Subcutaneous abdominal adipose tissue (tissue), 5 donors: ENCODE measurements at regions not wholly inside any gene's neighbourhood (a gene's known extent, or its start where the extent isn't known, plus 50 kb on each side); places are given as distances from the start of the nearest gene placed in this dataset.

Source experiments
- H3K27ac ChIP-seq: one replicate; pipeline ENCODE4 v1.7.0; 2013; ENCODE audit warnings: low read depth, mild to moderate bottlenecking, inconsistent platforms, low read length, moderate library complexity
- H3K27me3 ChIP-seq, 5 donors: one replicate each; pipeline ENCODE4 v1.7.0; 2013; ENCODE audit warnings: low read length in 5 of 5, inconsistent platforms in 1 of 5; ENCODE audit not compliant: control insufficient read depth in 5 of 5, insufficient read depth in 4 of 5
- H3K36me3 ChIP-seq, 5 donors: one replicate each; pipeline ENCODE4 v1.7.0; 2013; ENCODE audit warnings: low read length in 5 of 5; ENCODE audit not compliant: control insufficient read depth in 5 of 5, insufficient read depth in 5 of 5
- H3K4me1 ChIP-seq, 5 donors: one replicate each; pipeline ENCODE4 v1.7.0; 2013; ENCODE audit warnings: low read length in 5 of 5, mild to moderate bottlenecking in 3 of 5, moderate library complexity in 1 of 5; ENCODE audit not compliant: control insufficient read depth in 5 of 5, insufficient read depth in 5 of 5
- H3K4me3 ChIP-seq, 5 donors: one replicate each; pipeline ENCODE4 v1.7.0; 2013; ENCODE audit warnings: low read length in 5 of 5, low read depth in 1 of 5
- H3K9ac ChIP-seq, 5 donors: one replicate each; pipeline ENCODE4 v1.7.0; 2013; ENCODE audit warnings: low read length in 5 of 5, mild to moderate bottlenecking in 4 of 5, moderate library complexity in 3 of 5
- H3K9me3 ChIP-seq, 5 donors: one replicate each; pipeline ENCODE4 v1.7.0; 2013; ENCODE audit warnings: low read length in 5 of 5; ENCODE audit not compliant: control insufficient read depth in 5 of 5
- donor health status: healthy.
- donor health status: healthy.
- donor health status: healthy.
- donor health status: healthy.
- donor health status: healthy.

DNA sequence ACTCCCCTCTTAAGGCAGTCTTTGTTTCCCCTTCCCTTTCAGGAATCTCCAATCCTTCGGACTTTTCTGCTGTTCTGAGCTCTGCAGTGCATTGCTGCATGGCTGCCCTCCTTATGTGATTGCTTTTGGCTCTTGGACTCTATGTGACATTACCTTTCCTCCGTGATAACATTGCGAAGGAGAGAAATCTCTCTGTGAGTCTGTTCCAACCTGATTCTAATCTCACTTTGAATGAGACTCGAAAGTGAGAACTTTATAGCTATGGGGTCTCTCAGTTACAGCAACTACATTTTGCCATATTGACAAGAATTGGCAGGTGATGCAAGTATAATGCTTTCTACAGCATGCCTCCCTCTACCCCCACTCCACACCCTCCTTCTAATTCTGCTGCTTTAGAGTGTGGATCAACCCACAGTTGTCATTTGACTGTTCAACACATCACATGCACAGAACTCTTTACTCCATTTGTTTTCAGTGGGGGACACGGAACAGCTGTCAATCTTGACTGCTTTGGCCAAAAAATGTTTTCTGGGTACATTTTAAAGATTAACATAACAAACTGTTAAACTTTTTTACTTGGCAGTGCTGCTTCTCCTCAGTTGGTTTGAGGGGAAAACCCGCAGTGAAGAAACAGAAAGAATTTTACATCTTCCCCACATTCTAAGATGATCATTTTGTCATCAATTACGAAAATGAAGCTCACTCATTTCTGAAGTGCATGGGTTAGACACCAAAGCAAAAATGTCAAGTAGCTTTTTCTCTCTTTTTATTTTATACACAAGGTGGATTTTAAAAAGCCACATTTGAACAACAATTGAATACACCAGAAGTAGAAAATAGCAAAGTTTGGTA, 125.5 kb upstream of the RMST start:
- Histone ChIP-seq H3K4me1 (no peaks in the 10 kb centered on the region), H3K27ac (no peak overlapping the region), H3K27me3 (no peaks in the 10 kb centered on the region), H3K4me3 (no peak overlapping the region), H3K9me3 (no peaks in the 10 kb centered on the region), H3K36me3 (no peaks in the 10 kb centered on the region), H3K9ac (no peak overlapping the region)

DNA sequence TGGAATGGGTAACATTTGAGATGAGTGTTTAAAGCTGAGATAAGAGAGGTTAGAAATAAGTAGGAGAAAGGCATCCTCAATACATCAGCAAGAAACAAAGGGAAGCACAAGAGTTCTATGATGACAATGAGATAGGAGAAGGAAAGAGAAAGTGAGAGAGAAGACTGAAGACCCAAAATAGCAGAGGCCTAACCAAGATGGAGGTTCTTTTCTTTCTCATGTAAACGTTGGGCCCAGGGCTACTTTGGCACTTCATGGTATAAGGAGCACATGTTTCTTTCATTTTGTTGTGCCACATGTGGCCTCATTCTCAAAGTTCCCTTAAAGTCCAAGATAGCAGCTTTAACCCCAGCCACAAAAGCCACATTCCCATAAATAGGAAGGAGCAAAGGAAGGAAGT, 120.5 kb upstream of the RMST start:
- Histone ChIP-seq H3K4me3 (no peak overlapping the region), H3K4me1 (no peaks in the 10 kb centered on the region), H3K27me3 (no peaks in the 10 kb centered on the region), H3K27ac (no peak overlapping the region), H3K9me3 (no peaks in the 10 kb centered on the region), H3K9ac (no peak overlapping the region), H3K36me3 (no peaks in the 10 kb centered on the region)

DNA sequence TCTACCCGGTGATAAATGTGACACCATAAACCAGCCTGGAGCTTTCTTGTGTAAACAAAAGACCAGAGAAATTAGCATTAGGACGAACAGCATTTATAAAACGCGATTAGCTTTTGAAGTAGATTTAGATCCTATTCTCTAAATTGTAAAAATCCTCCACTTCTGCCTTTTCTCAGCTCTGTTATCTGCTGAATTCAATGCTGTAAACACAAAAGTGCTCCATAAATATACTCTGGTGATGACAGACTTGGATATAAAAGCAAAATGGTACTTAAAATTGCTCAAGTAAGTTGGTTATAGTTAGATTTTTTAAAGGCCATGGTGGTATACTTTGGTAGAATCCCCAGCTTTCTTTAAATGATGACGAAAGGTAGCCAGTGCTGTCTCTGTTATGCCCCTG, 114.6 kb upstream of the RMST start:
- H3K4me1 ChIP-seq: no peaks in the 10 kb centered on the region
- no peak overlapping the region for H3K9ac ChIP-seq
- no peak overlapping the region for H3K4me3 ChIP-seq
- no peak overlapping the region for H3K27ac ChIP-seq
- H3K36me3 ChIP-seq: no peaks in the 10 kb centered on the region
- H3K9me3 ChIP-seq: no peaks in the 10 kb centered on the region
- no peaks in the 10 kb centered on the region for H3K27me3 ChIP-seq

DNA sequence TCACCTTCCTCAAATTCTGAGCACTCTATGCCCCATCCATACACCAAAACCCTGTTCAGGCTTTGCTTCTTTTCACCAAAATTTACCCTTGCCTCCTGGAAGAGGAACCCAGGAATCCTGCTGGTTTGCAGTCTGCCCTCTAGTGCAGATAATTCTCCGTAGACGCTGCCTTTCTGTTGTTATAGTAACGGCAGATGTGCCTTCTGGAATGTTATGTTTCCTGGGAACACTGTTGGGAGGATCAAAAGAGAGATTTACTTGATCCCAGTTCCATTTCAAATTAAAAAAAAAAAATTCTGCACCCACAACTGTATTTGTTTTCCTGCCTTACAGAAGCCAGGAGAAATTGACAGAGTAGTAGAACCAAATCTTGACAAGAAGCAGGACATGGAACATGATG, 104.2 kb upstream of the RMST start:
- H3K27ac ChIP-seq: no peak overlapping the region
- H3K4me1 ChIP-seq: no peaks in the 10 kb centered on the region
- H3K9ac ChIP-seq: no peak overlapping the region
- no peaks in the 10 kb centered on the region for H3K36me3 ChIP-seq
- H3K27me3 ChIP-seq: no peaks in the 10 kb centered on the region
- no peaks in the 10 kb centered on the region for H3K9me3 ChIP-seq
- no peak overlapping the region for H3K4me3 ChIP-seq

GRCh38 chr12:97359021-97359690, 103.4 kb upstream of the RMST start:
- H3K9me3 ChIP-seq: no peaks in the 10 kb centered on the region

DNA sequence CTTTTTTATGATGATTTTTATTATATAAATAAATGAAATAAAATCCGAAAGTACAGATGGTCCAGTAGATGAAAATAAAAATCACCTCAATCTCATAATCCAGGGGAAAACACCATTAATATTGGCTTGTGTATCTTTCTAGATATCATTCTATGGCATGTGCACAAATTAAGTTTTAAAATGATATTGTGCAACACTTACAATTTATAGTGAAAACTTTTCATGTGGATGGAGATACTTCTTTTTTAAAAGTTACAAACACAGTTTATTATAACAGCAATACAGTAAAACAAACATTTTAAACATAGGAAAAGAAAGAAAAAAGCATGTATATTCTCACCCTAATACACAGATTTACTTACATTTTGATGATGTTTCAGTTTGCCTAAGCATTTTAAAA, 98.9 kb upstream of the RMST start:
- Histone ChIP-seq H3K27ac (no peak overlapping the region), H3K9ac (no peak overlapping the region), H3K4me3 (no peak overlapping the region), H3K4me1 (no peaks in the 10 kb centered on the region), H3K27me3 (no peaks in the 10 kb centered on the region), H3K9me3 (no peaks in the 10 kb centered on the region), H3K36me3 (no peaks in the 10 kb centered on the region)

More at GRCh38 chr12:97359021-97359690, 103.4 kb upstream of the RMST start:
- no peaks in the 10 kb centered on the region for H3K36me3 ChIP-seq
- H3K4me1 ChIP-seq: no peaks in the 10 kb centered on the region
- no peak overlapping the region for H3K27ac ChIP-seq
- H3K4me3 ChIP-seq: no peak overlapping the region
- no peaks in the 10 kb centered on the region for H3K27me3 ChIP-seq
- H3K9ac ChIP-seq: no peak overlapping the region

DNA sequence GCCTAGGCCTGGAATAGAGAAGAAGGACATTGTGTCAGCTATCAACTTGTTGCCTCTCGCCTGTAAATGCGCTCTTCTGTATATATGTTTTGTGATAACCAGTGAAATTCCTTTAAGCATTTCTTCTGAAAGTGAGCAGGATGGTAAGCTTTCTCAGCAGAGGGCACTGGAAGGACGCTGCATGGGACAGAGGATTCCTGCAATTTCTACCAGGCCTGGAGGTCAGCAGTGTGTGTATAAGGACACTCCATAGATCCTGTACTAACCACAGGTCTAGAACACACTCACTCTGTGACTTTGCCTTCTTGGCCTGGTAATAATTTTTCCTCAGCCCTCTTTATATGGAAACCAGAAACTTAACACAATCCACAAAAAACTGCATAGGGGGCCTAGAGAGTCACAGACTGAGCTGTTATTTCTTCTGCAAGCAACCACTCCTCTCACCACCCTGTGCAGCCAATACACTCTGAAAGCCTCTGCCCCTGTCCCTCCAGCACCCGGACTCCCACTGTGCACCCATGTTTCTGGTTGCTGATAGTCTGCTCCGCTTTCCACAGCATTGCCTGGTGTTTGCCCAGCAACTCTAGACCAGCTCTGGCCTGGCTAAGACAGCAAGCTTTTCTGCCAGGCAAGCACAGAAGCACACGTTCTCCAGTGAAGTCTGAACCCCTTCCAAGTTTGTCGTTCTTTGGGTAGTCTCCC, 94.0 kb upstream of the RMST start:
- no peak overlapping the region for H3K9ac ChIP-seq
- no peak overlapping the region for H3K27ac ChIP-seq
- H3K27me3 ChIP-seq: no peaks in the 10 kb centered on the region
- H3K9me3 ChIP-seq: peaks cover 0 to 3% (median 0%) of the 10 kb centered on the region in 5 donors
- H3K36me3 ChIP-seq: no peaks in the 10 kb centered on the region
- H3K4me3 ChIP-seq: no peak overlapping the region
- no peaks in the 10 kb centered on the region for H3K4me1 ChIP-seq

GRCh38 chr12:97375310-97375709, 87.3 kb upstream of the RMST start:
- peaks cover 0 to 3% (median 0%) of the 10 kb centered on the region in 5 donors for H3K9me3 ChIP-seq
- no peak overlapping the region for H3K4me3 ChIP-seq
- H3K27ac ChIP-seq: no peak overlapping the region
- H3K9ac ChIP-seq: no peak overlapping the region
- no peaks in the 10 kb centered on the region for H3K27me3 ChIP-seq
- no peaks in the 10 kb centered on the region for H3K36me3 ChIP-seq
- H3K4me1 ChIP-seq: no peaks in the 10 kb centered on the region

GRCh38 chr12:97380440-97380839, 82.2 kb upstream of the RMST start:
- Histone ChIP-seq H3K27me3 (no peaks in the 10 kb centered on the region), H3K9ac (no peak overlapping the region), H3K4me3 (no peak overlapping the region), H3K9me3 (no peaks in the 10 kb centered on the region), H3K36me3 (no peaks in the 10 kb centered on the region), H3K4me1 (no peaks in the 10 kb centered on the region), H3K27ac (no peak overlapping the region)

- Histone ChIP-seq H3K4me1 (no peaks in the 10 kb centered on the region), H3K36me3 (no peaks in the 10 kb centered on the region), H3K9me3 (no peaks in the 10 kb centered on the region), H3K4me3 (no peak overlapping the region), H3K9ac (no peak overlapping the region), H3K27me3 (no peaks in the 10 kb centered on the region), H3K27ac (no peak overlapping the region)
Measured at GRCh38 chr12:97385121-97385520, 77.5 kb upstream of the RMST start.
